ENCODE measurements at regions not wholly inside any gene's neighbourhood (a gene's known extent, or its start where the extent isn't known, plus 50 kb on each side); places are given as distances from the start of the nearest gene placed in this dataset.

GRCh38 chr2:21253311-21254027 is 129.7 kb downstream of the TDRD15 start:
- Histone ChIP-seq H3K36me3 (ENCODE audit: control insufficient read depth, insufficient read depth, low read length) (no peaks in the 10 kb centered on the region), H3K4me3 (ENCODE audit: low read depth, low read length) (no peak overlapping the region), H3K27me3 (ENCODE audit: control insufficient read depth, insufficient read depth, low read length) (no peaks in the 10 kb centered on the region)
- DNase-seq (ENCODE audit: low read depth): no peak
- TF ChIP-seq, protein P1, sequence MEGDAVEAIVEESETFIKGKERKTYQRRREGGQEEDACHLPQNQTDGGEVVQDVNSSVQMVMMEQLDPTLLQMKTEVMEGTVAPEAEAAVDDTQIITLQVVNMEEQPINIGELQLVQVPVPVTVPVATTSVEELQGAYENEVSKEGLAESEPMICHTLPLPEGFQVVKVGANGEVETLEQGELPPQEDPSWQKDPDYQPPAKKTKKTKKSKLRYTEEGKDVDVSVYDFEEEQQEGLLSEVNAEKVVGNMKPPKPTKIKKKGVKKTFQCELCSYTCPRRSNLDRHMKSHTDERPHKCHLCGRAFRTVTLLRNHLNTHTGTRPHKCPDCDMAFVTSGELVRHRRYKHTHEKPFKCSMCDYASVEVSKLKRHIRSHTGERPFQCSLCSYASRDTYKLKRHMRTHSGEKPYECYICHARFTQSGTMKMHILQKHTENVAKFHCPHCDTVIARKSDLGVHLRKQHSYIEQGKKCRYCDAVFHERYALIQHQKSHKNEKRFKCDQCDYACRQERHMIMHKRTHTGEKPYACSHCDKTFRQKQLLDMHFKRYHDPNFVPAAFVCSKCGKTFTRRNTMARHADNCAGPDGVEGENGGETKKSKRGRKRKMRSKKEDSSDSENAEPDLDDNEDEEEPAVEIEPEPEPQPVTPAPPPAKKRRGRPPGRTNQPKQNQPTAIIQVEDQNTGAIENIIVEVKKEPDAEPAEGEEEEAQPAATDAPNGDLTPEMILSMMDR (IDR thresholded peaks at IDR 0.05; ENCODE audit: insufficient read depth, low read depth, low read length): no peak
- ChIA-PET CTCF (no interaction called here), POLR2A (no interaction called here)

DNA sequence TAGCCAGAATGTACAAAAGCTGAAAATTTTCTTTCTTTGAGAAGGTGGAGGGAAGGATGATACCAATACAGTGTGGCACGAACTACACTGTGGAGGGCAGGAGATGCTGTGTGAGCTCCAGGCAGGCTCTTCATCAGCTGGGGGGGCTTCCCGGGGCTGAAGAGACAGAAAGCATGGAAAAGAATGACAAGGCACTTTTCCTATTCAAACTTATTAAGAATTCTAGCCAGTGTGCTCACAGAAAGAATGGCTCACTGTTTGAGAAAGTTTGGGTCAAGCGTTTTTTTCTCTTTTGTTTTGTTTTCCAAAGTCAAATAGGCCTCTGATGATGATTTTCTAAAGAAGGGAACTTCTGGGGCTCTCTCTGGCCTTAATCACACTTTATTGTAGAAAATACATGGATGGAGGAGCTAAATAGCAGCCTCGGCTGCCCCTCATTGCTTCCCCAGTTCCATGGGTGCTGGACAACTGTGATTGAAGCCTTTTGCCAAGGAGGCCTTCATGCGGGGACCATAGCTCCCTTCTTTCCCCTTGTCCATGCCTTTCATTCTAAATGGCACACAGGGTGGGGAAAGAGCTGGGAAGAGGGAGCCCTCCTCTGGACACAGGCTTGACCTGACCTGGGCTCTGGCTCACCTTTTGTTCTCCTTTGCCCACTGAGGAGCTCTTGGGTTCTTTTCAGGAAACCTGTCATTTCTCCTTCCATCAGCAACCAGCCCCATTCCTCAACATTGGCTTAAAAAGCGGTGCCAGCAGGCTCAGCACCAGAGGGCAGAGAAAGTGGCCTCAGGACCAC is 130.6 kb downstream of the TDRD15 start:
- no peak for DNase-seq (ENCODE audit: low read depth)
- Histone ChIP-seq H3K4me3 (ENCODE audit: low read depth, low read length) (no peak overlapping the region), H3K36me3 (ENCODE audit: control insufficient read depth, insufficient read depth, low read length) (no peaks in the 10 kb centered on the region), H3K27me3 (ENCODE audit: control insufficient read depth, insufficient read depth, low read length) (no peaks in the 10 kb centered on the region)
- CTCF ChIA-PET: interaction anchor here (1.8 kb wide), 1 partner anchor 10 kb away, joined by 5 read pairs; no protein-coding TSS in a partner anchor
- TF ChIP-seq, protein P1 (IDR thresholded peaks at IDR 0.05; ENCODE audit: insufficient read depth, low read depth, low read length): no peak
- POLR2A ChIA-PET: no interaction called here

- Histone ChIP-seq H3K4me3 (ENCODE audit: low read depth, low read length) (no peak overlapping the region), H3K36me3 (ENCODE audit: control insufficient read depth, insufficient read depth, low read length) (no peaks in the 10 kb centered on the region), H3K27me3 (ENCODE audit: control insufficient read depth, insufficient read depth, low read length) (no peaks in the 10 kb centered on the region)
- no peak for DNase-seq (ENCODE audit: low read depth)
- TF ChIP-seq, protein P1 (IDR thresholded peaks at IDR 0.05; ENCODE audit: insufficient read depth, low read depth, low read length): no peak
- ChIA-PET CTCF (no interaction called here), POLR2A (no interaction called here)
Measured at GRCh38 chr2:21256006-21256405, 132.2 kb downstream of the TDRD15 start.

DNA sequence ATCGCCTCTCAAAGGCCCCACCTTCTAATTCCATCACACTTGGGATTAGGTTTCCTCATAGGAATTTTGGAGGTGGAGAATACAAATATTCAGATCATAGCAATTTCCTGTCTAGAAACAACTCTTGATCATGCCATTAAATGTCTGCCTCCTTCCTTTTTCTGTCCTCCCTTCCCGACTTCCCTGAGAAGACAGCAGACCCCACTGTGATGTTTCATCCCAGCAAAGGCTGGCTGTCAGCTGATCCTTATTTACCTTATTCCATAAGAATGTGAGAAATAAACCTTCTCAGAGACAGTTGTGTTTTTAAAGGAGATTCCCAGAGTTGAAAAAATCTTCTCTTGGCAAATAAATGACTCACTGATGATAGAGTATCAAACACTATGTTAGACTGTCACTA is 133.9 kb downstream of the TDRD15 start:
- H3K27me3 ChIP-seq (ENCODE audit: control insufficient read depth, insufficient read depth, low read length): no peaks in the 10 kb centered on the region
- H3K36me3 ChIP-seq (ENCODE audit: control insufficient read depth, insufficient read depth, low read length): no peaks in the 10 kb centered on the region
- no peak overlapping the region for H3K4me3 ChIP-seq (ENCODE audit: low read depth, low read length)
- ChIA-PET CTCF (interaction anchor here (0.6 kb wide), 1 partner anchor 20 kb away, joined by 3 read pairs; no protein-coding TSS in a partner anchor), POLR2A (interaction anchor here (0.5 kb wide), 1 partner anchor 13 kb away, joined by 3 read pairs; no protein-coding TSS in a partner anchor)
- TF ChIP-seq, protein P1 (IDR thresholded peaks at IDR 0.05; ENCODE audit: insufficient read depth, low read depth, low read length): no peak
- no peak for DNase-seq (ENCODE audit: low read depth)

- Histone ChIP-seq H3K4me3 (ENCODE audit: low read depth, low read length) (no peak overlapping the region), H3K36me3 (ENCODE audit: control insufficient read depth, insufficient read depth, low read length) (no peaks in the 10 kb centered on the region), H3K27me3 (ENCODE audit: control insufficient read depth, insufficient read depth, low read length) (no peaks in the 10 kb centered on the region)
- no peak for DNase-seq (ENCODE audit: low read depth)
- TF ChIP-seq, protein P1 (IDR thresholded peaks at IDR 0.05; ENCODE audit: insufficient read depth, low read depth, low read length): no peak
- POLR2A ChIA-PET: interaction anchor here (0.5 kb wide), 1 partner anchor 12 kb away, joined by 3 read pairs; no protein-coding TSS in a partner anchor
- CTCF ChIA-PET: no interaction called here
Measured at GRCh38 chr2:21258082-21258481, 134.3 kb downstream of the TDRD15 start.

All from BJ (cell line).